Neural progenitor cell (in vitro differentiated cells): ENCODE measurements at regions not wholly inside any gene's neighbourhood (a gene's known extent, or its start where the extent isn't known, plus 50 kb on each side); places are given as distances from the start of the nearest gene placed in this dataset.

Experiments used
- DNase-seq: peaks from one replicate; pipeline ENCODE4 v3.0.0-alpha.2; 2016; ENCODE audit warnings: low spot score
- H2AFZ ChIP-seq: fragments of 200-600 bp; sonication (generic); replicated peaks from 2 replicates; pipeline ENCODE4 v1.6.1; 2016; ENCODE audit warnings: antibody characterized with exemption
- H3F3A ChIP-seq: fragments of 200-600 bp; sonication (generic); 2 replicates; pipeline ENCODE4 v1.6.1; 2016; ENCODE audit warnings: antibody characterized with exemption, low read depth
- H3K27ac ChIP-seq: fragments of 200-600 bp; sonication (generic); 2 replicates; pipeline ENCODE4 v1.5.1; 2016; ENCODE audit warnings: mild to moderate bottlenecking
- H3K27me3 ChIP-seq: fragments of 200-600 bp; sonication (generic); 2 replicates; pipeline ENCODE4 v1.6.1; 2016; ENCODE audit warnings: mild to moderate bottlenecking, moderate library complexity
- H3K36me3 ChIP-seq: fragments of 200-600 bp; sonication (generic); 2 replicates; pipeline ENCODE4 v1.5.1; 2016
- H3K4me1 ChIP-seq: fragments of 200-600 bp; sonication (generic); 2 replicates; pipeline ENCODE4 v1.6.1; 2016; ENCODE audit warnings: mixed run types
- H3K4me2 ChIP-seq: fragments of 200-600 bp; sonication (generic); 2 replicates; pipeline ENCODE4 v1.6.1; 2016
- H3K4me3 ChIP-seq: fragments of 200-600 bp; sonication (generic); 2 replicates; pipeline ENCODE4 v1.5.1; 2016
- H3K79me2 ChIP-seq: fragments of 200-600 bp; sonication (generic); 2 replicates; pipeline ENCODE4 v1.6.1; 2016; ENCODE audit warnings: low read depth
- H3K9ac ChIP-seq: fragments of 200-600 bp; sonication (generic); 2 replicates; pipeline ENCODE4 v1.6.1; 2016
- H3K9me3 ChIP-seq: fragments of 200-600 bp; sonication (generic); 2 replicates; pipeline ENCODE4 v1.5.1; 2016; ENCODE audit warnings: low read depth
- H4K20me1 ChIP-seq: fragments of 200-600 bp; sonication (generic); 2 replicates; pipeline ENCODE4 v1.6.1; 2016; ENCODE audit warnings: low read depth
- H3K27ac Mint-ChIP-seq: 3 replicates; pipeline ENCODE4 v1.8.0; 2021; ENCODE audit warnings: mixed read lengths
- H3K27me3 Mint-ChIP-seq: 2 replicates; pipeline ENCODE4 v1.8.0; 2022; ENCODE audit warnings: low read depth, mild to moderate bottlenecking, inconsistent platforms, moderate library complexity, mixed read lengths; ENCODE audit not compliant: insufficient read depth
- H3K36me3 Mint-ChIP-seq: 3 replicates; pipeline ENCODE4 v1.8.0; 2021; ENCODE audit warnings: mixed read lengths
- H3K4me1 Mint-ChIP-seq: 3 replicates; pipeline ENCODE4 v1.8.0; 2021; ENCODE audit warnings: mixed read lengths
- H3K4me3 Mint-ChIP-seq: 3 replicates; pipeline ENCODE4 v1.8.0; 2021; ENCODE audit warnings: mild to moderate bottlenecking, moderate library complexity, mixed read lengths
- H3K9me3 Mint-ChIP-seq: 3 replicates; pipeline ENCODE4 v1.8.0; 2020; ENCODE audit warnings: mixed read lengths
- CTCF ChIP-seq: fragments of 200-600 bp; sonication (generic); IDR thresholded peaks from 2 replicates; pipeline ENCODE4 v1.5.1; 2017; ENCODE audit warnings: antibody characterized with exemption, mild to moderate bottlenecking
- EZH2 ChIP-seq: fragments of 200-600 bp; sonication (generic); IDR thresholded peaks from 2 replicates; pipeline ENCODE4 v1.6.1; 2017; ENCODE audit warnings: antibody characterized with exemption, mild to moderate bottlenecking, moderate library complexity
- EZH2phosphoT487 ChIP-seq: fragments of 200-600 bp; sonication (generic); IDR thresholded peaks from 2 replicates; pipeline ENCODE4 v1.6.1; 2017; ENCODE audit warnings: antibody characterized with exemption

DNA sequence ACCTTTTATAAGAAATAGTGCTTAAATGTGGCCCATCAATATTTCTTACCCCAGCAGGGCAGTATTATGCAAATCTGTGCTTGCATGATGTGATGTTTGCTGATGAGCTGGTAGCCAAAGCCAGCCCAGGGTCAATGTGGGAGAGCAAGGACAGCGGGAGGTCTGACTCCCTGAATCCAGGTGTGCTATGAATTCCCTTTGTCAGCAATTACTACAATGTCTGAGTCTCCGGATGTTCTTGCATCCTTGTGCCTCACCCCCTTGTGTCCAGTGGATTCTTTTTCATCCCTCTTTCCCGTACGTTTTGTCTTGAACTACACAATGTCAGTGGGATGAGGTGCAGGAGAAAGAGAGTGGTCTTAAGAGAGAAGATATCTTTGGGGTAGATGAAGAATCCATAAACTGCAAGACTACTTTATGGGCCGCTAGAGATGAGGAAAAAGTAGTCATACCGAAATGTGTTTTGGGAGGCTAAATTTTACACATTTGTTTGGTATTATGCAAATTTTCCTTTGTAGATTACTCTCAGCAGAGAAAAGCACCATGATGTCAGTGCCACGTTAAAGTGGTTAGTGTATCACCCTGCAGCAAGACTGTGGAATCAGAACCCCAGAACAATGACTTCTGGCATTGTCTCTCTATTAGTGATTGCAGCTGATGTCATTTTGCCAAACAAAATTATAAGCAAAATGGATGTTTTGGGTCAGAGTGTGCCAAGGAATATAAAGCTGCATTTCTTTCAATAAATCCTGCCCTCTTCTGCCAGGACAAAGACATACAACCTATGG is 53.5 kb upstream of the TSHZ3 start:
- Histone ChIP-seq H3F3A (no peaks in the 10 kb centered on the region), H4K20me1 (no peaks in the 10 kb centered on the region), H3K9me3 (no peaks in the 10 kb centered on the region), H3K79me2 (no peaks in the 10 kb centered on the region), H3K27ac (no peak overlapping the region), H3K4me1 (no peaks in the 10 kb centered on the region), H3K4me3 (no peak overlapping the region), H3K36me3 (no peaks in the 10 kb centered on the region), H3K27me3 (no peaks in the 10 kb centered on the region), H3K4me2 (no peak overlapping the region), H3K9ac (no peak overlapping the region), H2AFZ (no peak overlapping the region)
- TF ChIP-seq CTCF (no peak), EZH2phosphoT487 (no peak), EZH2 (no peak)
- H3K9me3 Mint-ChIP-seq: no peaks in the 10 kb centered on the region
- H3K27ac Mint-ChIP-seq: no peak overlapping the region
- no peak overlapping the region for H3K4me3 Mint-ChIP-seq
- H3K4me1 Mint-ChIP-seq: no peaks in the 10 kb centered on the region
- DNase-seq: no peak
- no peaks in the 10 kb centered on the region for H3K27me3 Mint-ChIP-seq
- no peaks in the 10 kb centered on the region for H3K36me3 Mint-ChIP-seq

GRCh38 chr19:31406106-31406505 is 56.9 kb upstream of the TSHZ3 start:
- no peaks in the 10 kb centered on the region for H3K4me1 ChIP-seq
- DNase-seq: no peak
- Mint-ChIP-seq H3K27me3 (peaks cover 3% of the 10 kb centered on the region), H3K9me3 (peaks cover 3% of the 10 kb centered on the region), H3K4me1 (peaks cover 14% of the 10 kb centered on the region), H3K4me3 (no peak overlapping the region), H3K27ac (no peak overlapping the region), H3K36me3 (no peaks in the 10 kb centered on the region)
- no peaks in the 10 kb centered on the region for H3K27me3 ChIP-seq
- H3K27ac ChIP-seq: no peak overlapping the region
- TF ChIP-seq CTCF: no peak
- TF ChIP-seq EZH2: no peak
- no peak for TF ChIP-seq EZH2phosphoT487
- H3F3A ChIP-seq: no peaks in the 10 kb centered on the region
- no peaks in the 10 kb centered on the region for H4K20me1 ChIP-seq
- H3K79me2 ChIP-seq: no peaks in the 10 kb centered on the region
- no peak overlapping the region for H2AFZ ChIP-seq
- no peak overlapping the region for H3K4me3 ChIP-seq
- H3K9me3 ChIP-seq: no peaks in the 10 kb centered on the region
- H3K9ac ChIP-seq: no peak overlapping the region
- no peaks in the 10 kb centered on the region for H3K36me3 ChIP-seq
- H3K4me2 ChIP-seq: no peak overlapping the region

- H3K9ac ChIP-seq: no peak overlapping the region
- no peak overlapping the region for H3K4me3 Mint-ChIP-seq
- H3K27ac Mint-ChIP-seq: no peak overlapping the region
- H3K36me3 Mint-ChIP-seq: no peaks in the 10 kb centered on the region
- TF ChIP-seq EZH2phosphoT487 (no peak), CTCF (no peak), EZH2 (no peak)
- no peak overlapping the region for H2AFZ ChIP-seq
- H3K4me1 Mint-ChIP-seq: peaks cover 14% of the 10 kb centered on the region
- H3K4me1 ChIP-seq: no peaks in the 10 kb centered on the region
- no peak overlapping the region for H3K27ac ChIP-seq
- DNase-seq: no peak
- H3K27me3 ChIP-seq: no peaks in the 10 kb centered on the region
- H3K4me2 ChIP-seq: no peak overlapping the region
- H4K20me1 ChIP-seq: no peaks in the 10 kb centered on the region
- H3K4me3 ChIP-seq: no peak overlapping the region
- no peaks in the 10 kb centered on the region for H3K36me3 ChIP-seq
- no peaks in the 10 kb centered on the region for H3F3A ChIP-seq
- H3K9me3 Mint-ChIP-seq: peaks cover 3% of the 10 kb centered on the region
- no peaks in the 10 kb centered on the region for H3K79me2 ChIP-seq
- peaks cover 6% of the 10 kb centered on the region for H3K27me3 Mint-ChIP-seq
- no peaks in the 10 kb centered on the region for H3K9me3 ChIP-seq
Observed at GRCh38 chr19:31408460-31409124, 59.4 kb upstream of the TSHZ3 start.
